ENCODE measurements at regions not wholly inside any gene's neighbourhood (a gene's known extent, or its start where the extent isn't known, plus 50 kb on each side); places are given as distances from the start of the nearest gene placed in this dataset.

GRCh38 chr11:128232588-128232987 is 354.8 kb downstream of the ETS1 start:
- no peaks in the 10 kb centered on the region for H3K27me3 Mint-ChIP-seq (ENCODE audit: insufficient read depth)
- DNase-seq: no peak
- no peak overlapping the region for H3K4me3 Mint-ChIP-seq
- H3K9ac ChIP-seq (ENCODE audit: extremely low read depth, low read length, poor library complexity, severe bottlenecking): no peak overlapping the region
- H3K36me3 ChIP-seq (ENCODE audit: control insufficient read depth, insufficient read depth, low read length): no peaks in the 10 kb centered on the region
- no peak overlapping the region for H3K4me3 ChIP-seq (ENCODE audit: low read length)
- TF ChIP-seq, protein P1, sequence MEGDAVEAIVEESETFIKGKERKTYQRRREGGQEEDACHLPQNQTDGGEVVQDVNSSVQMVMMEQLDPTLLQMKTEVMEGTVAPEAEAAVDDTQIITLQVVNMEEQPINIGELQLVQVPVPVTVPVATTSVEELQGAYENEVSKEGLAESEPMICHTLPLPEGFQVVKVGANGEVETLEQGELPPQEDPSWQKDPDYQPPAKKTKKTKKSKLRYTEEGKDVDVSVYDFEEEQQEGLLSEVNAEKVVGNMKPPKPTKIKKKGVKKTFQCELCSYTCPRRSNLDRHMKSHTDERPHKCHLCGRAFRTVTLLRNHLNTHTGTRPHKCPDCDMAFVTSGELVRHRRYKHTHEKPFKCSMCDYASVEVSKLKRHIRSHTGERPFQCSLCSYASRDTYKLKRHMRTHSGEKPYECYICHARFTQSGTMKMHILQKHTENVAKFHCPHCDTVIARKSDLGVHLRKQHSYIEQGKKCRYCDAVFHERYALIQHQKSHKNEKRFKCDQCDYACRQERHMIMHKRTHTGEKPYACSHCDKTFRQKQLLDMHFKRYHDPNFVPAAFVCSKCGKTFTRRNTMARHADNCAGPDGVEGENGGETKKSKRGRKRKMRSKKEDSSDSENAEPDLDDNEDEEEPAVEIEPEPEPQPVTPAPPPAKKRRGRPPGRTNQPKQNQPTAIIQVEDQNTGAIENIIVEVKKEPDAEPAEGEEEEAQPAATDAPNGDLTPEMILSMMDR (conservative IDR thresholded peaks at IDR 0.05): no peak
- H3K4me1 Mint-ChIP-seq: no peaks in the 10 kb centered on the region
- H3K4me1 ChIP-seq (ENCODE audit: control insufficient read depth, insufficient read depth, low read length): no peaks in the 10 kb centered on the region
- H3K9me3 Mint-ChIP-seq: peaks cover 1% of the 10 kb centered on the region
- no peaks in the 10 kb centered on the region for H3K36me3 Mint-ChIP-seq (ENCODE audit: low read depth)
- no peaks in the 10 kb centered on the region for H3K9me3 ChIP-seq (ENCODE audit: control insufficient read depth, low read length)
- no peak overlapping the region for H3K27ac Mint-ChIP-seq
- no peaks in the 10 kb centered on the region for H3K27me3 ChIP-seq (ENCODE audit: control insufficient read depth, insufficient read depth, low read length, poor library complexity, severe bottlenecking)
- 57 to 84% methylated on average over 2 to 5 of the region's 5 CpGs for WGBS, 2 experiments (ENCODE audit: insufficient coverage in 1 of 2, insufficient read length in 1 of 2)
- H3K27ac ChIP-seq (ENCODE audit: low read depth, low read length): no peak overlapping the region

- Histone ChIP-seq H3K27ac (ENCODE audit: low read depth, low read length) (no peak overlapping the region), H3K36me3 (ENCODE audit: control insufficient read depth, insufficient read depth, low read length) (no peaks in the 10 kb centered on the region), H3K27me3 (ENCODE audit: control insufficient read depth, insufficient read depth, low read length, poor library complexity, severe bottlenecking) (no peaks in the 10 kb centered on the region), H3K9me3 (ENCODE audit: control insufficient read depth, low read length) (no peaks in the 10 kb centered on the region), H3K4me1 (ENCODE audit: control insufficient read depth, insufficient read depth, low read length) (no peaks in the 10 kb centered on the region), H3K4me3 (ENCODE audit: low read length) (no peak overlapping the region), H3K9ac (ENCODE audit: extremely low read depth, low read length, poor library complexity, severe bottlenecking) (no peak overlapping the region)
- no peaks in the 10 kb centered on the region for H3K4me1 Mint-ChIP-seq
- 100% methylated on average over 3 to 4 of the region's 4 CpGs for WGBS, 2 experiments (ENCODE audit: insufficient coverage in 1 of 2, insufficient read length in 1 of 2)
- no peaks in the 10 kb centered on the region for H3K36me3 Mint-ChIP-seq (ENCODE audit: low read depth)
- no peaks in the 10 kb centered on the region for H3K27me3 Mint-ChIP-seq (ENCODE audit: insufficient read depth)
- H3K9me3 Mint-ChIP-seq: no peaks in the 10 kb centered on the region
- H3K4me3 Mint-ChIP-seq: no peak overlapping the region
- TF ChIP-seq, protein P1 (conservative IDR thresholded peaks at IDR 0.05): no peak
- H3K27ac Mint-ChIP-seq: no peak overlapping the region
- no peak for DNase-seq
Observed at GRCh38 chr11:128231845-128232410, 355.4 kb downstream of the ETS1 start.

GRCh38 chr11:128227466-128227865 is 359.9 kb downstream of the ETS1 start:
- Histone ChIP-seq H3K4me3 (ENCODE audit: low read length) (no peak overlapping the region), H3K36me3 (ENCODE audit: control insufficient read depth, insufficient read depth, low read length) (no peaks in the 10 kb centered on the region), H3K4me1 (ENCODE audit: control insufficient read depth, insufficient read depth, low read length) (no peaks in the 10 kb centered on the region), H3K27me3 (ENCODE audit: control insufficient read depth, insufficient read depth, low read length, poor library complexity, severe bottlenecking) (no peaks in the 10 kb centered on the region), H3K9ac (ENCODE audit: extremely low read depth, low read length, poor library complexity, severe bottlenecking) (no peak overlapping the region), H3K9me3 (ENCODE audit: control insufficient read depth, low read length) (no peaks in the 10 kb centered on the region), H3K27ac (ENCODE audit: low read depth, low read length) (no peak overlapping the region)
- H3K9me3 Mint-ChIP-seq: no peaks in the 10 kb centered on the region
- peaks cover under 1% of the 10 kb centered on the region for H3K4me1 Mint-ChIP-seq
- no peaks in the 10 kb centered on the region for H3K27me3 Mint-ChIP-seq (ENCODE audit: insufficient read depth)
- WGBS, 2 experiments (ENCODE audit: insufficient coverage in 1 of 2, insufficient read length in 1 of 2): 96% methylated on average over 3 of the region's 3 CpGs; no CpG with 5 or more reads in 1 of the 2 experiments
- no peak overlapping the region for H3K4me3 Mint-ChIP-seq
- TF ChIP-seq, protein P1 (conservative IDR thresholded peaks at IDR 0.05): no peak
- no peak overlapping the region for H3K27ac Mint-ChIP-seq
- DNase-seq: no peak
- no peaks in the 10 kb centered on the region for H3K36me3 Mint-ChIP-seq (ENCODE audit: low read depth)
